Hepatocyte (in vitro differentiated cells): ENCODE measurements at regions not wholly inside any gene's neighbourhood (a gene's known extent, or its start where the extent isn't known, plus 50 kb on each side); places are given as distances from the start of the nearest gene placed in this dataset.

Experiments used
- EZH2phosphoT487 ChIP-seq: fragments of 200-600 bp; sonication (generic); IDR thresholded peaks from one replicate; pipeline ENCODE4 v1.6.1; 2018; ENCODE audit warnings: antibody characterized with exemption, mild to moderate bottlenecking, low read depth, moderate library complexity; ENCODE audit not compliant: unreplicated experiment, severe bottlenecking
- TF ChIP-seq, protein P1 (sequence below): fragments of 200-600 bp; sonication (generic); IDR thresholded peaks from 2 replicates; pipeline ENCODE4 v1.5.1; 2016; ENCODE audit warnings: antibody characterized with exemption, mild to moderate bottlenecking; ENCODE audit not compliant: poor library complexity

DNA sequence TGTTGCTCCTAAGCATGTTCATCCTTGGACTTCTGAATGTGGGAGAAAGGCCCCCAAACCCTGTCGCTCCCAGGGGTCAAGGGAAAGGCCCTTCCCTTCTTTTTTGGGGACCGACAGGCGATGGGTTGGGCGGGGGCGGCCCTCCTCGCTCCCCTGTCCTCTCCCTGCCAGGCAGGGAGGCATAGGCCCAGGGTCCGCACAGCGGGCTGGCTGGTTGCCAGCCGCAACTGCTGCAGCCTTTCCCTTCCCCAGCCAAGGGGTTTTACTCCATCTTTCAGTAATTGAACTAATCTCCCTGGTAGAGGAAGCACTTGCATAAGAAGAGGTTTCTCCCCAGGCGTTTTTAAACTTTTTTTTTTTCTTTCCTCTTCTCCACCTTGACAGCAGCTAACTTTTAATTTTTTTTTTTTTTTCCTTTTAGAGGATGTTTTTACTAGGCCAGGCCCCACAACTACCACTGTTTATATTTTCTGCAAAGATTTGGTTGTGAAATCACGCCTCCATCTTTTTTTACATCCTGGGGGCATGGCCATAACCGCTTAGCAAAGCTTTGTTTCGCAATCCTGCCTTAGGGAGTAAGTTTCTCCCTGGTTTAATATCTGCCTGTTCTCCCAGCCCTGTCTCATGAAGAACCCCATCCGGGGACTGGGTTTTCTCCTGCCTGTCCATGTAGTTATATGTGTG, 216.9 kb upstream of the ZNF608 start:
- TF ChIP-seq, protein P1, sequence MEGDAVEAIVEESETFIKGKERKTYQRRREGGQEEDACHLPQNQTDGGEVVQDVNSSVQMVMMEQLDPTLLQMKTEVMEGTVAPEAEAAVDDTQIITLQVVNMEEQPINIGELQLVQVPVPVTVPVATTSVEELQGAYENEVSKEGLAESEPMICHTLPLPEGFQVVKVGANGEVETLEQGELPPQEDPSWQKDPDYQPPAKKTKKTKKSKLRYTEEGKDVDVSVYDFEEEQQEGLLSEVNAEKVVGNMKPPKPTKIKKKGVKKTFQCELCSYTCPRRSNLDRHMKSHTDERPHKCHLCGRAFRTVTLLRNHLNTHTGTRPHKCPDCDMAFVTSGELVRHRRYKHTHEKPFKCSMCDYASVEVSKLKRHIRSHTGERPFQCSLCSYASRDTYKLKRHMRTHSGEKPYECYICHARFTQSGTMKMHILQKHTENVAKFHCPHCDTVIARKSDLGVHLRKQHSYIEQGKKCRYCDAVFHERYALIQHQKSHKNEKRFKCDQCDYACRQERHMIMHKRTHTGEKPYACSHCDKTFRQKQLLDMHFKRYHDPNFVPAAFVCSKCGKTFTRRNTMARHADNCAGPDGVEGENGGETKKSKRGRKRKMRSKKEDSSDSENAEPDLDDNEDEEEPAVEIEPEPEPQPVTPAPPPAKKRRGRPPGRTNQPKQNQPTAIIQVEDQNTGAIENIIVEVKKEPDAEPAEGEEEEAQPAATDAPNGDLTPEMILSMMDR = no peak
- TF ChIP-seq EZH2phosphoT487 = no peak
